ENCODE measurements at regions not wholly inside any gene's neighbourhood (a gene's known extent, or its start where the extent isn't known, plus 50 kb on each side); places are given as distances from the start of the nearest gene placed in this dataset.

GRCh38 chr7:131020759-131021261 is 286.8 kb upstream of the KLF14 start:
- Mint-ChIP-seq H3K36me3 (ENCODE audit: low read depth) (peaks cover 36% of the 10 kb centered on the region), H3K4me3 (peak overlapping the region; percentile 67)

GRCh38 chr7:131021460-131021859 is 287.5 kb upstream of the KLF14 start:
- Mint-ChIP-seq H3K4me1 (ENCODE audit: low read depth) (peaks cover 84% of the 10 kb centered on the region), H3K27ac (peak overlapping the region; percentile 93), H3K27me3 (no peaks in the 10 kb centered on the region), H3K9me3 (peaks cover 5% of the 10 kb centered on the region), H3K4me3 (peak overlapping the region; percentile 67), H3K36me3 (ENCODE audit: low read depth) (peaks cover 33% of the 10 kb centered on the region)

More at GRCh38 chr7:131020759-131021261, 286.8 kb upstream of the KLF14 start:
- Mint-ChIP-seq H3K4me1 (ENCODE audit: low read depth) (peaks cover 84% of the 10 kb centered on the region), H3K27ac (peak overlapping the region; percentile 93), H3K9me3 (peaks cover 5% of the 10 kb centered on the region), H3K27me3 (no peaks in the 10 kb centered on the region)

GRCh38 chr7:131021902-131022301 is 287.9 kb upstream of the KLF14 start:
- no peaks in the 10 kb centered on the region for H3K27me3 Mint-ChIP-seq
- H3K4me1 Mint-ChIP-seq (ENCODE audit: low read depth), result peaks cover 89% of the 10 kb centered on the region
- peaks cover 33% of the 10 kb centered on the region for H3K36me3 Mint-ChIP-seq (ENCODE audit: low read depth)
- peak overlapping the region; percentile 67 for H3K4me3 Mint-ChIP-seq
- H3K27ac Mint-ChIP-seq, result peak overlapping the region; percentile 93
- H3K9me3 Mint-ChIP-seq, result peaks cover 5% of the 10 kb centered on the region

GRCh38 chr7:131026297-131027000 is 292.4 kb upstream of the KLF14 start:
- Mint-ChIP-seq H3K36me3 (ENCODE audit: low read depth) (peaks cover 34% of the 10 kb centered on the region), H3K27ac (peak overlapping the region; percentile 88), H3K9me3 (peaks cover 5% of the 10 kb centered on the region), H3K4me1 (ENCODE audit: low read depth) (peaks cover 93% of the 10 kb centered on the region), H3K4me3 (peak overlapping the region; percentile 12), H3K27me3 (no peaks in the 10 kb centered on the region)

GRCh38 chr7:131027287-131027773 is 293.3 kb upstream of the KLF14 start:
- peaks cover 29% of the 10 kb centered on the region for H3K36me3 Mint-ChIP-seq (ENCODE audit: low read depth)
- H3K27me3 Mint-ChIP-seq, result no peaks in the 10 kb centered on the region
- H3K9me3 Mint-ChIP-seq, result peaks cover 5% of the 10 kb centered on the region
- H3K27ac Mint-ChIP-seq, result peak overlapping the region; percentile 88
- H3K4me3 Mint-ChIP-seq, result peak overlapping the region; percentile 54
- H3K4me1 Mint-ChIP-seq (ENCODE audit: low read depth), result peaks cover 94% of the 10 kb centered on the region

GRCh38 chr7:131028295-131028694 is 294.3 kb upstream of the KLF14 start:
- H3K36me3 Mint-ChIP-seq (ENCODE audit: low read depth), result peaks cover 22% of the 10 kb centered on the region
- no peaks in the 10 kb centered on the region for H3K27me3 Mint-ChIP-seq
- peak overlapping the region; percentile 40 for H3K27ac Mint-ChIP-seq
- peaks cover 5% of the 10 kb centered on the region for H3K9me3 Mint-ChIP-seq
- no peak overlapping the region for H3K4me3 Mint-ChIP-seq
- peaks cover 95% of the 10 kb centered on the region for H3K4me1 Mint-ChIP-seq (ENCODE audit: low read depth)

- Mint-ChIP-seq H3K27ac (peak overlapping the region; percentile 50), H3K4me1 (ENCODE audit: low read depth) (peaks cover 95% of the 10 kb centered on the region), H3K36me3 (ENCODE audit: low read depth) (peaks cover 19% of the 10 kb centered on the region), H3K27me3 (no peaks in the 10 kb centered on the region), H3K9me3 (peaks cover 4% of the 10 kb centered on the region), H3K4me3 (no peak overlapping the region)
Observed at GRCh38 chr7:131029002-131029401, 295.0 kb upstream of the KLF14 start.

GRCh38 chr7:131031099-131031868 is 296.4 kb upstream of the MKLN1 start:
- H3K27me3 Mint-ChIP-seq, result no peaks in the 10 kb centered on the region
- peaks cover 96% of the 10 kb centered on the region for H3K4me1 Mint-ChIP-seq (ENCODE audit: low read depth)
- H3K27ac Mint-ChIP-seq, result peak overlapping the region; percentile 98
- H3K9me3 Mint-ChIP-seq, result no peaks in the 10 kb centered on the region
- peak overlapping the region; percentile 70 for H3K4me3 Mint-ChIP-seq
- H3K36me3 Mint-ChIP-seq (ENCODE audit: low read depth), result peaks cover 18% of the 10 kb centered on the region

- peak overlapping the region; percentile 98 for H3K27ac Mint-ChIP-seq
- no peaks in the 10 kb centered on the region for H3K27me3 Mint-ChIP-seq
- no peak overlapping the region for H3K4me3 Mint-ChIP-seq
- H3K4me1 Mint-ChIP-seq (ENCODE audit: low read depth), result peaks cover 95% of the 10 kb centered on the region
- no peaks in the 10 kb centered on the region for H3K9me3 Mint-ChIP-seq
- H3K36me3 Mint-ChIP-seq (ENCODE audit: low read depth), result peaks cover 18% of the 10 kb centered on the region
Observed at GRCh38 chr7:131032786-131033185, 294.9 kb upstream of the MKLN1 start.

- H3K27ac Mint-ChIP-seq, result peak overlapping the region; percentile 98
- H3K9me3 Mint-ChIP-seq, result no peaks in the 10 kb centered on the region
- no peak overlapping the region for H3K4me3 Mint-ChIP-seq
- peaks cover 14% of the 10 kb centered on the region for H3K36me3 Mint-ChIP-seq (ENCODE audit: low read depth)
- peaks cover 95% of the 10 kb centered on the region for H3K4me1 Mint-ChIP-seq (ENCODE audit: low read depth)
- H3K27me3 Mint-ChIP-seq, result no peaks in the 10 kb centered on the region
Observed at GRCh38 chr7:131034166-131034881, 293.4 kb upstream of the MKLN1 start.

- Mint-ChIP-seq H3K4me3 (no peak overlapping the region), H3K27me3 (no peaks in the 10 kb centered on the region)
Observed at GRCh38 chr7:131035088-131035770, 292.4 kb upstream of the MKLN1 start.

GRCh38 chr7:131038153-131038552 is 289.5 kb upstream of the MKLN1 start:
- Mint-ChIP-seq H3K9me3 (no peaks in the 10 kb centered on the region), H3K4me3 (no peak overlapping the region), H3K27ac (peak overlapping the region; percentile 81), H3K27me3 (no peaks in the 10 kb centered on the region), H3K4me1 (ENCODE audit: low read depth) (peaks cover 85% of the 10 kb centered on the region), H3K36me3 (ENCODE audit: low read depth) (peaks cover 18% of the 10 kb centered on the region)

More at GRCh38 chr7:131035088-131035770, 292.4 kb upstream of the MKLN1 start:
- Mint-ChIP-seq H3K36me3 (ENCODE audit: low read depth) (peaks cover 11% of the 10 kb centered on the region), H3K27ac (peak overlapping the region; percentile 85), H3K9me3 (no peaks in the 10 kb centered on the region), H3K4me1 (ENCODE audit: low read depth) (peaks cover 94% of the 10 kb centered on the region)

GRCh38 chr7:131039355-131039762 is 288.3 kb upstream of the MKLN1 start:
- Mint-ChIP-seq H3K27me3 (no peaks in the 10 kb centered on the region), H3K4me1 (ENCODE audit: low read depth) (peaks cover 75% of the 10 kb centered on the region), H3K36me3 (ENCODE audit: low read depth) (peaks cover 14% of the 10 kb centered on the region), H3K4me3 (no peak overlapping the region), H3K9me3 (no peaks in the 10 kb centered on the region), H3K27ac (peak overlapping the region; percentile 81)

- Mint-ChIP-seq H3K27me3 (no peaks in the 10 kb centered on the region), H3K4me1 (ENCODE audit: low read depth) (peaks cover 72% of the 10 kb centered on the region), H3K27ac (peak overlapping the region; percentile 33), H3K36me3 (ENCODE audit: low read depth) (peaks cover 14% of the 10 kb centered on the region), H3K4me3 (peak overlapping the region; percentile 31), H3K9me3 (no peaks in the 10 kb centered on the region)
Observed at GRCh38 chr7:131039836-131040235, 287.8 kb upstream of the MKLN1 start.

Measured in stimulated activated naive CD8-positive, alpha-beta T cell treated with anti-CD3 and anti-CD28 coated beads, Interleukin-15, Interleukin-2, amounts not matched to agents 100 ng/mL and 50 ng/mL, for 24 hours (primary cell).